ENCODE measurements at regions not wholly inside any gene's neighbourhood (a gene's known extent, or its start where the extent isn't known, plus 50 kb on each side); places are given as distances from the start of the nearest gene placed in this dataset.

GRCh38 chr16:22624038-22624799 lies 113.5 kb downstream of the NPIPB5 start:
- TF ChIP-seq CTCF (IDR thresholded peaks at IDR 0.05), result no peak
- Mint-ChIP-seq H3K27ac (no peak overlapping the region), H3K9me3 (no peaks in the 10 kb centered on the region), H3K27me3 (ENCODE audit: low read depth, poor library complexity) (peaks cover 4% of the 10 kb centered on the region), H3K4me3 (no peak overlapping the region), H3K4me1 (no peaks in the 10 kb centered on the region), H3K36me3 (ENCODE audit: low read depth) (no peaks in the 10 kb centered on the region)
- no peak for DNase-seq

- Mint-ChIP-seq H3K4me1 (no peaks in the 10 kb centered on the region), H3K9me3 (no peaks in the 10 kb centered on the region), H3K4me3 (no peak overlapping the region), H3K27me3 (ENCODE audit: low read depth, poor library complexity) (no peaks in the 10 kb centered on the region), H3K36me3 (ENCODE audit: low read depth) (no peaks in the 10 kb centered on the region), H3K27ac (no peak overlapping the region)
- no peak for DNase-seq
- TF ChIP-seq CTCF (IDR thresholded peaks at IDR 0.05), result no peak
Measured at GRCh38 chr16:22624800-22625533, 114.3 kb downstream of the NPIPB5 start.

- no peaks in the 10 kb centered on the region for H3K36me3 Mint-ChIP-seq (ENCODE audit: low read depth)
- DNase-seq, result no peak
- no peak overlapping the region for H3K4me3 Mint-ChIP-seq
- no peaks in the 10 kb centered on the region for H3K4me1 Mint-ChIP-seq
- H3K9me3 Mint-ChIP-seq, result no peaks in the 10 kb centered on the region
- H3K27me3 Mint-ChIP-seq (ENCODE audit: low read depth, poor library complexity), result no peaks in the 10 kb centered on the region
- no peak for TF ChIP-seq CTCF (IDR thresholded peaks at IDR 0.05)
- no peak overlapping the region for H3K27ac Mint-ChIP-seq
Measured at GRCh38 chr16:22625967-22626366, 115.3 kb downstream of the NPIPB5 start.

GRCh38 chr16:22627043-22627442 lies 116.4 kb downstream of the NPIPB5 start:
- no peak for TF ChIP-seq CTCF (IDR thresholded peaks at IDR 0.05)
- no peaks in the 10 kb centered on the region for H3K4me1 Mint-ChIP-seq
- no peaks in the 10 kb centered on the region for H3K9me3 Mint-ChIP-seq
- H3K27me3 Mint-ChIP-seq (ENCODE audit: low read depth, poor library complexity), result no peaks in the 10 kb centered on the region
- no peak overlapping the region for H3K27ac Mint-ChIP-seq
- H3K4me3 Mint-ChIP-seq, result no peak overlapping the region
- H3K36me3 Mint-ChIP-seq (ENCODE audit: low read depth), result no peaks in the 10 kb centered on the region
- DNase-seq, result no peak

- H3K9me3 Mint-ChIP-seq, result no peaks in the 10 kb centered on the region
- no peaks in the 10 kb centered on the region for H3K4me1 Mint-ChIP-seq
- TF ChIP-seq CTCF (IDR thresholded peaks at IDR 0.05), result no peak
- H3K27ac Mint-ChIP-seq, result no peak overlapping the region
- no peaks in the 10 kb centered on the region for H3K27me3 Mint-ChIP-seq (ENCODE audit: low read depth, poor library complexity)
- H3K4me3 Mint-ChIP-seq, result no peak overlapping the region
- H3K36me3 Mint-ChIP-seq (ENCODE audit: low read depth), result no peaks in the 10 kb centered on the region
- no peak for DNase-seq
Measured at GRCh38 chr16:22628994-22629393, 118.3 kb downstream of the NPIPB5 start.
